NCI-H1930 (cell line): ENCODE measurements at regions not wholly inside any gene's neighbourhood (a gene's known extent, or its start where the extent isn't known, plus 50 kb on each side); places are given as distances from the start of the nearest gene placed in this dataset.

Experiments
- DNase-seq, 2 experiments: peaks; one replicate each; lab custom pipeline; 2025; lab: John Stamatoyannopoulos, UW

DNA sequence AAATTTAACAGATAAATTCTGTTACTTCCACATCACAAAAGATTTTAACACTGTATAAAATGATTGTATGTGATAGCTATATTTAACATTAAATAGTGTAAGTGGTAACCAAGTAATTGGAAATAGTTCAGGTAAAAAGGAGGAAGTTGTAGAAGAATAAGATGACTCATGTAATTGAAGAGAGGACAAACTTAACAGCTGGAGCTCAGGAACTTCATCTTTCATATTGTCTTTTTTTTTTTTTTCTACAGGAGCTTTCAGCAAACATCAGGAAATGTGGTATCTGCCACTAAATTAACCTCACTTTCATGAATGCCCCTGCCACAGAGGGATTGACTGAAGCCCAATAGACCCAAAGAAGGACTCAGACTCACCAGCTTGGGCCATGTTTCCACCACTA lies 188.4 kb upstream of the VEGFC start:
- no peak for DNase-seq

DNA sequence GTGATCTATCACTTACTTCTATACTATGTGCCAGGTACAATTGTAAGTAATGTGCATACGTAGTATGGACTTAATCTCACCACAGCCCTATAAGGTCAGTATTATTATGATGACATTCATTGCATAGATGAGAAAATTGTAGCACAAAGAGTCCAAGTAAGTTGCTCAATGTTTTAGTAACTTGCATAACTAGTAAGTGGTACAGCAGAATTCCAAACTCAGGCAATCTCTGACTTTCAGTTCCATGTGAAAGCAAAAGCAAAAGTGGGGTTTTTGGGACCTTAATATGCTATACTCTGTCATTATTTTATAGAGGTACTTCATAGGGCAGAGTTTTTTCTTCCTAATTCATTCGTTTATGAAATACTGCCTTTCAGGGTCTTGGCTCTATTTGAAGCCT lies 188.8 kb upstream of the VEGFC start:
- DNase-seq: no peak

DNA sequence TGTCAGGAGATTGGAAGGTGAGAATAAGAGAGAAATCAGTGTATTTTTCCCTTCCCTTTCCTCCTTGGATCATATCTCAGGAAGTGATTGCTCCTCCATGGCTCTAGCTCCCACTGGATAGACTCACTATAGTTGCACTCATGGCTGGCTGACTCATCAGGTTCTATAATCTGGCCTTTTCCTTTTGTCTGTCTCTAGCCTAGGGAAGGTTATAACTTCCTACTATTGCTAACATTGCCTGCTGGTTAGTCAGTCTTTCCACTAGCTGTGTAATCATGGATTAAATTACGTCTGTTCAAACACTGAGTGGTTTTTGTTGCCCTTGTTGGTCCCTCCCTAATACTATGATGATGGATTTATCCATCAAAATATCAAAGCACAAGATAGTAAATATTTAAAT lies 195.5 kb upstream of the VEGFC start:
- DNase-seq: peak in 1 of 2 experiments; percentile 15

DNA sequence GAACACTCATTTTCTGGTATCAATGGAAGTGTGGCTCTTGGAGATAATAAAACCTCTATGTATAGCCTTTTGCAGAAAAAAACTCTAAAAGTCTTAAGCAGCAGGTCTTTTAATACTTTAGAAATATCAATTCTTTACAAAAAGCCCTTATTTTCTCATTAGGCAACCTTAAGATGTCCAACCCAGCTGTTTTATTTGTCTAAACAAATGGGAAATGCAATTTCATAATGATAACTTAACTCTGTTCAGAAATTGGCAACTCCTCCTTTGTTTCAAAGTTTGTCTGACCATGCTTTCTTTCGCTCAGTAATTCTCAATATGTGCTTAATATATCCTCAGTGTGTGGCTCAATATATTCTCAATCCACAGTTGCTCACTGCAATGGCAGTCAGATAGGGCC lies 196.5 kb upstream of the VEGFC start:
- DNase-seq: no peak

DNA sequence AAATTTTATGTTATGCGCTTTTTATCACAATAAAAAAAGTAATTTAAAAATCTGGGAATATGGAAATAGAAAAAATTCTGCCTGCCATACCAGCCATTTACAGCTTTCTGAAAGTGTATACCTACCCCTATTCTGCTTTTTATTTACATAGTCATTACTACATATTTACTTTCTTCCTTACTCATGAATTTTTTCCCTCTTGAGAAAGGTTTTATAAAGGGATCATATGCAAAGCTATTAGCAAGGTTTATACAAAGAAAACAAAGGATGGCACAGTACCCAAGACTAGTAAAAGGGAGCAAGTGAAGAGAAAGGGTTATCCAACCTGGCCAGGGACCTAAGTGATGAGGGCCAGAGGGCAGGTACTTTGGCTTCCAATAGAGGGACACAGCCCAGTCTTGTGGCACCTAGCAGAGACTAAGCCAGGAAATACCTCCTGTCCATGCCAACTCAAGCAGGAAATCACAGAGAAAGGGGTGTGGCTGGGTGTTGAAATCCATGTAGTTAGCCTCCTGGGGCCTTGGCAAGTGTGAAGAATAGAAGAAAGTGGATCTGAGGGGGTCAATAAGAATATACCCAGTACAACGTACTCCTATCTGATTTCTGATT lies 207.3 kb upstream of the VEGFC start:
- DNase-seq: no peak

DNA sequence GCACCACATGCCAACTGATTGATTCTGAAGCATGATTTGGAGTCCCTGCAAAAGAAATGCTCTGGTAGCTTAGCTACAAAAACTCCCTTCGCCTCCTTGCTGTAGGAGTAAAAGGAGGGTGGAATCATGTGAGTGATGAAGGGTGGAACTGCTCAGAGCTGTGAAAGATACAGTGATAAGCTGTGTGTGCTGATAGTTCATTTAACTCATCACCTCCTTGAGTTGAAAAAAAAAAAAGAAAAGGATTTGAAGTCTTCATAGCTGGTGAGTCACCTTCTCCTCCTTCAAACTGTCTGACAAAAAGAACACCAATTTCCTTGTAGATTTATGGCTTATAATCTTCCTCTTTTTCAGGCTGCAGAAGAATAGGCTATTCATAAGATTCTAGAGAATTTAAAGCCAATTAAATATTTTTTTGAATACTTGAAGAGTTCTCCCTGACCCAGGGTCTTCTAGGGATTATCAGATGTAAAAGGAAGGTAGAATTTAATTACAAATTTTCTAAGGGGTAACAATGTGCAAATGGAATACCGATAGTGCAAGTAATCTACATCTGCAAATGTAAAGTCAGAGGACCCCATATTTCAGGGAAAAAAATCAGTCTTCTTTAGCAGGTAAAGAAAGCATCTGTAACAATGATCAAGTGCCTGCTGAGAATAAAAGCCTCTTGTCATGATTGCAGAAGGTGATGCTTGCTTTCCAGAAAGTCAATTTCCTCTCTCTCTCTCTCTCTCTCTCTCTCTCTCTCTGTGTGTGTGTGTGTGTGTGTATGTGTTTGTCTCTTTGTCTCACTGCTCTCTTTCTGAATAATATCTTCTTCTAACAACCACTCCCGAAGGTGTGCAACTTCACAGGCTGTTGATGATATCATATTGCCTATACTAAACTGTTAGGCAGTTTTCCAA lies 208.8 kb upstream of the VEGFC start:
- no peak for DNase-seq

DNA sequence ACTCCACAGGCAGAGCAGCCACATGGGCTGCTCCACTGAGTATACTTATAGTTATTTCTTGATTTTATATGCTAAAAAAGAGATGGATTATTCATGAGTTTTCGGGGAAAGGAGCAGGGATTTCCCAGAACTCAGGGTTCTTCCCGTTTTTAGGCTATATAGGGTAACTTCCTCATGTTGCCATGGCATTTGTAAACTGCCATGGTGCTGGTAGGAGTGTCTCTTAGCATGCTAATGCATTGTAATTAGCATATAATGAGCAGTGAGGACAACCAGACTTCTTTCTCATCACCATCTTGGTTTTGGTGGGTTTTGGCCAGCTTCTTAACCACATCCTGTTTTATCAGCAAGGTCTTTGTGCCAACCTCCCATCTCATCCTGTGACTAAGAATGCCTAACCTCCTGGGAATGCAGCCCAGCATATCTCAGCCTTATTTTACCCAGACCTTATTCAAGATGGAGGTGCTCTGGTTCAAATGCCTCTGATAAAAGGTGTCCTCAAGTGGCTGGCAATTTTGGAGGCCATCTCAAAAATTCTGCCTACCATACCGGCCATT lies 213.0 kb upstream of the VEGFC start:
- DNase-seq: no peak

DNA sequence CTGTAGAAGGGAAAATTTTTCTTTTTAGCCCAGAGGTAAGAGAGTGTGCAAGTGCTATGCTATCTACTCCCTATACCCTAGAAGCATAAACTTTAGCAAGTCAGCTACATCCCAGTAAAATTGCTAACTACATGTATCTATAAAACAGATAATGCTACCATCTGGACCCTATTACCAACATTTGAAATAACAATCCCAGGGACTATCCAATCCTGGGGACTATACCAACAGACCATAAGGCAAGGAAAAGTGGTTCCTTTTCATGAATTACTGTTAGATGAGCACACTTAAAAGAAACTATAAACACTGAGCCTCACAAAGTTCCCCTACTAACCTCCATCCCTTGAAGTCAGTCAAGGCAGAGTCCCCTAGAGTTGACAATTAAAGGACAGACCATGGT lies 213.6 kb upstream of the VEGFC start:
- DNase-seq: no peak

DNA sequence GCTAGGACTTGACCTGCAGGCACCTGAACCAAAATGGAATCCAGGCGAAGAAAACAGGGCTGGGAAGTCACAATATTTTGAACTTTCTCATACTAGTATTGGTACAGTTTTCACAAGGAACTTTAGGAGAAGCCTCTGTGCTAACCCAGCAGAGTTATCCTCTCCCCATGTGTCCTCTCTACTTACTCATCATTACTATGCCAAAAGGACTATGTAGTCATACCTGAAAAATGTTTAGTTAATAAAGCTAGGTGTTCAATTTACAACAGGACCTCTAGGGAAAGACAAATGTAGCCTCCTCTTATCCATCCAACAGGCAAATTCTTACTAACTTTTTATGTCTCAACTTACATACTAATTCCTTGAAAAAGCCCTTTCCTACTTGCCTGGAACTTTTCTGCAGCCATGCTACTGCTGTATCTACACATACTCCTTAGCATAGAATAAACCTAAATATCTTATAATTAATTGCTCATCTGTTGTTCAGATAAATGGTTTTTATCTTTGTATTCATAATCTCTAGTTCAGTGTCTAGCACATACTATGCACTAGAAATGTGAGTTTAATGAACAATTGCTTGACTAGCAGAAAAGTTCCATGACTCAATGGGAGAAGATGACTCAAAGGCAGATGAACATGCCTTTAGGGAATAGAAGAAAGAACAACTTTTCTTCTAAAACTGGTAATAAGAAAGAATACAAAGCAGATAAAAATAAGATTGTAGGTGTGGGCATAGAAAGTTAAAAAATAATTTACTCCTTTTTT lies 215.5 kb upstream of the VEGFC start:
- DNase-seq: no peak

DNA sequence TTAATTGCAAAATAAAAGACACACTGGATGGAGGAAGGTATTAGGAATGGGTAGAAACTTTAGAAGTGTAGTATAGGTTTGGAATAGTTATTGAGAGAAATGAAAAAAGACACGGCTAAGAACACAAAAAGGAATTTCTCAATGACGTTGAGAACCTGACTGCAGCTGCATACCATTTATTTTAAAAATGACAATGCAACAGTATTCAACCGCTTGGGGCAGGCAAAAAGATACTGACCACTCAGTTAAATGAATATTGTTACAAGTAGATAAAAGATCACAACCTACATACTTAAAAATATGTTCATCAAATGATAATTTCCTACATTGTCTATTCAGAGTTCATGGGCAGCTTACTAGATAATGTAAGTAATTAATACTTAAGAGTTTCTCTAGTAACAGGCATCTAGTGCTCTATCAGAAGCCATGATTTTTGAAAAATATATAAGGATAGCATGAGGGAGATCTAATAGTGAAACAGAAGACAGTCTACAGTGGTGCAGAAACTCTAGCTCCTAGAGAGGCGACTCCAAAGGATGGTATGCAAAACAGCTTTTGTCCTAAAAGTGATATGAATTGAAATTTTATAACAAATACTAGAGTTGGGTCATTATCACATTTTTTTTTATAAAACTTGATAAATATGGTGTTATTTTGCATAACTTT lies 216.2 kb upstream of the VEGFC start:
- DNase-seq: no peak

DNA sequence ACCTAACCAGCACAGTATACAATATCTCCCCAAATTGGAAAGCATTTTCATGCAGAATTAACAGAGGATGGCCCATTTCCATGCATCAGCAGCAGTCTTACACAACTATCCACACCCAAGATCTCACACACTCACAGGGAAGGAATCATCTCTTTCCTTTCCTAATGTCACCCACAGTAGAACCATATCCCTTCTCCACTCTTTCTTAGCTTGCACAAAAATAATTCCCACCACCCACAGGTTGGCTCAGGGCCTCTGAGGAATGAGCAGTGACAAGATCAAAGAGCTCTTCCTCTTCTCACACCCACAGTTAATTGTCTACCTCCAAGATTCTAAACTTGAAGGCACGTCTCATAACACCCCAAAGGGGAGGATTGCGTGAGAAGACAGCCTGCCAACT lies 217.7 kb upstream of the VEGFC start:
- no peak for DNase-seq

DNA sequence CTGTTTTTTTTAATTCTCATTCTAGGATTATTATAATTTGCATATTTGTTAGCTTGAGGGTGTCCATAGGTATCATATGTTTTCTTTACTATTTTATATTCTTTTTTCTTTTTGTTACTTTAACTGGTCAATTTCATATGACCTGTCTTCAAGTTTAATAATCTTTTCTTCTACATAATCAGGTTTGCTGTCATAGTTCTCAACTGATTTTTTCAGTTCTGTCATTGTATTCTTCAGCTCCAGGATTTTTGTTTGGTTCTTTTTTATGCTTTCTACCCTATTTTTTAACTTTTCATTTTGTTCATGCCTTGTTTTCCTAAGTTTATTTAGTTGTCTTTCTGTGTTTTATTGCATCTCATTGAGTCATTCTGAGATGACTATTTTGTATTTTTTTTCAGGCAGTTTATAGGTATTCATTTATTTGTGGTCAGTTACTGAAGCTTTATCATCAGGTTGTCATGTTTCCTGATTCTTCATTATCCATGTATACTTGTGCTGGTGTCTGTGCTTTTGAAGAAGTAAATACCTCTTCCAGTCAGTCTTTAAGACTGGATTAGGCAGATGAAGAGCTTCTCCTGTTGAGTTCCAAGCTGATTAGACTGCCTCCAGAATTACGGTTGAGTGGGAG lies 220.3 kb upstream of the VEGFC start:
- DNase-seq: no peak

DNA sequence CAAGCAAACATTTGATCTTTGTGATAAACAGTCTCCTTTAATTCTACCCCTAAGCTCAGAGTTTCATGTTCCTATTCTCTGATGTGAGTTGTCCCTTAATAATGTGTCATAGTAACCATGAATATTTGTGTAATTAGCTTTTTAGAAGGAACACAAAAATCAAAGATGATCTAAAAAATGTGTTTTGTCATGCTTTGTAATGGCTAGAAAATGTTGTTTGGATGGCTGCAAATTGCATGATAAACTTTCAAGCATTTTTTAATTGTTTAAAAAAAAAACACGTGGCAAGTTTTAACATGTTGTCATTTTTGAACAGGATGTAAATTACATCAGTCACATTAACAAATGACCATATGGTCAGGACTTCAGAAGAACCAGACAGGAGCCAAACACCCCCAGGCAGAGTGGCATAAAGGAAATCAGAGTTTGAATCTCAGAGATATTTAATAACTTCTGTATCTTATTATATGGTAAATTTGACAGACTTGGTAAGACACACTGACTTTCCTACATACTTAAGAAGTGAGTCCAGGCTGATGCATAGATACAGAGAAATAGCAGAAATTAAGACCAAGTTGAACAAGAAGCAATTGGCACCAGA lies 223.9 kb upstream of the VEGFC start:
- no peak for DNase-seq

DNA sequence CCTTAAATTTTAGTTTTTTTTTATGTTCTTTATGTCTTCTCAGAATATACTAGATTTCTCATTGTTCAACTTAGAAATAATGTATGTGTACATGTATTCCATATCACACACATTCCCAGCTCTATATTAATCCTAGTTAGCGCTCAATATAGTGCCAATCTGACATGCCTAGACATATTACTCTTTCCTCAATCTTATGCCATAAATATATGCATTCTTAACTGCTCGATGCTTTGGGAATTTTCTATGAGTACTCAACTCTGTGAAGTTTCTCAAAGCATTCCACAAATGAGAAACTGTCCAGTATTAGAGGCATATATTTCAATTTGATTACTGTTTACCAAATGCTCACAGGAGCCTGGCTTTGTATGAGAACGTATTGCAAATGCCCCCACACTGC lies 231.2 kb upstream of the VEGFC start:
- DNase-seq: no peak

DNA sequence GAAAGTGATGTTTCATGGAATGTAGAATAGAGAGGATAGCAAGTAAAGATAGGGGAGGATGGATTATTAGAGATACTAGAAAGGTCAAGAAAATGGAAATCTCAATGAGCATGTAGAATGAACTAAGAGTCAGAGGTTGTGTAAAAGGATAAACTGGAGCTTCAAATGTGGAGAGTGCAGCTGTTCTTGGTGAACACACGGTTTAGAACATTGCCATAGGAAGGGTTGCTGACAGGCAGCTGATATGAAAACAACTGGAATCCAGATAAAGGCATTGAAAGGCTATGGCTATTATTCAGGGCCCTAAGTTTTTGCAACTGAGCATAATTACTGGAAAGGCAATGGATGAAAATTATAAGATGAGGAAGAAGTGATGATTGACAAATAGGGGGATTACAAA lies 239.6 kb upstream of the VEGFC start:
- DNase-seq: no peak

DNA sequence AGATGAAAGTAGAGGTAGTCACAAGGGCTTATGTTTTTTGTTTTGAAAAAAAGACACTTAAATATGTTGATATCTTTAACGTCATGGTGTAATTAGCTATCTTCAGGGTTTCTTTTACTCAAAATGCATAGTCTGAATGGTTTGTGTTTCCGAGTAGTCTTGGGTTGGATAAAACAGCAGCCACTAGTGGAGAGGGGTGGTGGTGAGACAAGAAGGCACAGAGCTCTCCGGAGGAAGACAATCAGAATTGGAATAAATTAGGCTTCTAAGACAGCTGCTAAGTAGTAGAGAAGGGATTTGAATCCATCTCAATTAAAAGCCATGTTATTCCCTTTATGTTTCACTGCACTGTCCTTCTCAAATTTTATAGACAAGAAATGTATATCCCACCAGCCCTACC lies 240.4 kb upstream of the VEGFC start:
- no peak for DNase-seq

DNA sequence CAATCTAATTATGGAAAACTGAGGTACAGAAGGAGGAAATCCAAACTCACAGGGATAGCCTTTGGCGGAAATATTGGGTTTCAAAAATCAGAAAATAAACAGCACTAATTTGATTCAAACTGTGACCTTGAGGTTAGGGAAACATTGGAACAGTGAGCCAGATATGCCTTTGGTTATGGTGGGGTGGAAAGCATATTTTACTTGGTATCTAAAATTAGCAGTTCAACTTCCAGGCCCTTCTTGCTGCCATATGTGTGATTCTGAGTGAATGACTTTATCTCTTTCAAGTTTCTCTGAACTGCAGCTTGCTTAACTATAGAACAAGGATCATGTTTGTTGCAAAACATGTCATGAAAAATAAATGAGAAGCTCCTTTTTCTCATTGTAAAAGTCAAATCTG lies 240.9 kb upstream of the VEGFC start:
- no peak for DNase-seq

DNA sequence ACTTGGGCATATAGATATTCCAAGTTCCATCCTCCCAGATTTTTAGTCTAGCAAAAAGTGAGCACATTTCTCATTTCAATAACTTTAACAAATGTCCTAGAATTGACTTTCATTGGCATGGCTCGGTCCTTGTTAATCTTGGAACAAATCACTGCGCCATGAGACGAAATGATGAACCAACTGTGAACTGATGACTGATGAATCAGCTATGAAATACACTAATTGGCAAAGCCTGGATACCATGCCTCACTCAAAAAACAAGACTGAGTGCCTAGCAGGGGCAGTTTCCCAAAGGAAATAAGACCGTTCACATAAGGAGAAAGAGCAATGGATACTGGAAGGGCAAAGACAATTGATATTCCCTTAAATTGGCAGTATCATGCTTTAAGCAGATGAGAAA lies 248.6 kb upstream of the VEGFC start:
- no peak for DNase-seq

DNA sequence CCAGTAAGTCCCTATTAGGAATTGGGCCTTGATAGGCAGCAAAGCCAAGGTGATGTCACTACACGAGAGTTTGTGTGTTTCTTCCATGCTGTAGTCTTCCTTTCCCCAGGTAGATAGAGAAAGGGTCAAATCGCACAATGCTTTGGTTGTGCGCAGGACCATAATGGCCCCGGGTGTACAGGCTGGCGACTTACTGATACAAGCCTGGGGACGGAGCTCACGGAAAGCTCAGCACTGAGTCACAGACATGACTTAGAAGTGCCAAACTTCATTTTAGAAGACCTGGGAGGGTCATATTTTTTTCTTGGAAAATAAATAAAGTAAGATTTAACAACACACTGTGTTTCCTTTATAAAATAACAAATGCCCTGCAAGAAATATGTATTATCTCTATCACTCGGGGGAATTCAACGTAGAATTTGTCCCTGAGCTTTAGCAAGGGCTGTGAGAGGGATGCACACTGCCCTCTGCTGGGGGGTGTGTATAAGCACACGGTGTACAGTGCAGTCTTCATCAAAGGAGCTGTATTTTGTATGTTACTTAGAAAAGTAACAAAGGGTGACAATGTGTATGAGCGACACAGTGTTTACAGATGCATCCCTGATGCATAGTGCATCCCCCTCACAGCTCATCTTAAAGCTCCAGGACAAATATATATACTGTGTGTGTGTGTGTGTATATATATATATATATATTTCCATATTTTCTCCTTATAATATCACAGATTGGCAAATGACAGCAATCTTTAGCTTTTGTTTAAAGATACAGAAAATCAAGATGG lies 254.5 kb upstream of the VEGFC start:
- DNase-seq: peak; percentile 10 to 12

DNA sequence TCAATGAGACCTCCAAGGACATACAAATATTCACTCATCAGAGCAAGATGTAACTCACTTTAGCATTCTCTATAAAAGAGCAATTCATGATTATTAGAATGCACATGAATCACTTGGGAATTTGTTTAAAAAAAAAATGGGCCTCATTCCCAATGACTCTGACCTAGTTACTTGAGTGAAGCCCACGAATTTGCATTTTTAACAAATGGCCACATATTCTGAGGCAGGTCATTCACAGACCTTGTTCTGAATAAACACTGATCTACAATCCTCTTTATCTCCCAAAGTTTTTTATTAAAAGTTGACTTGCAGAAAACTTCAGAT lies 255.1 kb upstream of the VEGFC start:
- DNase-seq: no peak
